Hepatocyte (in vitro differentiated cells): ENCODE measurements at regions not wholly inside any gene's neighbourhood (a gene's known extent, or its start where the extent isn't known, plus 50 kb on each side); places are given as distances from the start of the nearest gene placed in this dataset.

Source experiments
- DNase-seq: peaks from one replicate; pipeline ENCODE4 v3.0.0-alpha.2; 2016; ENCODE audit warnings: low spot score
- H2AFZ ChIP-seq: fragments of 200-600 bp; sonication (generic); 2 replicates; pipeline ENCODE4 v1.6.0; 2016; ENCODE audit warnings: antibody characterized with exemption, mild to moderate bottlenecking
- H3K27ac ChIP-seq: fragments of 200-600 bp; sonication (generic); 2 replicates; pipeline ENCODE4 v1.5.1; 2016; ENCODE audit warnings: mild to moderate bottlenecking
- H3K27me3 ChIP-seq: fragments of 200-600 bp; sonication (generic); 2 replicates; pipeline ENCODE4 v1.6.1; 2016
- H3K36me3 ChIP-seq: fragments of 200-600 bp; sonication (generic); replicated peaks from 2 replicates; pipeline ENCODE4 v1.5.1; 2016; ENCODE audit warnings: low read depth; ENCODE audit not compliant: insufficient read depth
- H3K4me1 ChIP-seq: fragments of 200-600 bp; sonication (generic); 2 replicates; pipeline ENCODE4 v1.5.1; 2016; ENCODE audit warnings: mild to moderate bottlenecking, moderate library complexity; ENCODE audit not compliant: insufficient read depth
- H3K4me2 ChIP-seq: fragments of 200-600 bp; sonication (generic); 2 replicates; pipeline ENCODE4 v1.6.0; 2016
- H3K4me3 ChIP-seq: fragments of 200-600 bp; sonication (generic); 2 replicates; pipeline ENCODE4 v1.5.1; 2016; ENCODE audit warnings: mild to moderate bottlenecking
- H3K79me2 ChIP-seq: fragments of 200-600 bp; sonication (generic); 2 replicates; pipeline ENCODE4 v1.6.0; 2017; ENCODE audit warnings: mild to moderate bottlenecking
- H3K9me2 ChIP-seq: fragments of 200-600 bp; sonication (generic); replicated peaks from 2 replicates; pipeline ENCODE4 v1.6.0; 2017; ENCODE audit warnings: mild to moderate bottlenecking; ENCODE audit not compliant: insufficient read depth
- H3K9me3 ChIP-seq: fragments of 200-600 bp; sonication (generic); 2 replicates; pipeline ENCODE4 v1.5.1; 2016; ENCODE audit warnings: low read depth, mild to moderate bottlenecking
- H4K20me1 ChIP-seq: fragments of 200-600 bp; sonication (generic); 2 replicates; pipeline ENCODE4 v1.6.0; 2016; ENCODE audit warnings: mild to moderate bottlenecking; ENCODE audit not compliant: insufficient read depth, poor library complexity, severe bottlenecking
- CTCF ChIP-seq: fragments of 200-600 bp; sonication (generic); IDR thresholded peaks from 2 replicates; pipeline ENCODE4 v1.5.1; 2016; ENCODE audit warnings: antibody characterized with exemption, mild to moderate bottlenecking; ENCODE audit not compliant: poor library complexity
- EZH2 ChIP-seq: fragments of 200-600 bp; sonication (generic); IDR thresholded peaks from 2 replicates; pipeline ENCODE4 v1.6.1; 2016; ENCODE audit warnings: antibody characterized with exemption, mild to moderate bottlenecking, borderline replicate concordance
- EZH2phosphoT487 ChIP-seq: fragments of 200-600 bp; sonication (generic); IDR thresholded peaks from one replicate; pipeline ENCODE4 v1.6.1; 2018; ENCODE audit warnings: antibody characterized with exemption, mild to moderate bottlenecking, low read depth, moderate library complexity; ENCODE audit not compliant: unreplicated experiment, severe bottlenecking
- WGBS: methylation state at CpG from one replicate; pipeline ENCODE4 v1.1.6; 2016; ENCODE audit warnings: low lambda C conversion rate; ENCODE audit errors: missing lambda C conversion rate; 5-methylcytosine and 5-hydroxymethylcytosine counted together

- Histone ChIP-seq H3K27me3 (no peaks in the 10 kb centered on the region), H3K9me2 (no peaks in the 10 kb centered on the region), H4K20me1 (no peaks in the 10 kb centered on the region), H3K9me3 (no peaks in the 10 kb centered on the region), H3K36me3 (no peaks in the 10 kb centered on the region), H3K4me2 (no peak overlapping the region), H3K4me1 (no peaks in the 10 kb centered on the region), H2AFZ (no peak overlapping the region), H3K4me3 (no peak overlapping the region), H3K79me2 (no peaks in the 10 kb centered on the region), H3K27ac (no peak overlapping the region)
- WGBS, result 77% methylated on average over 1 of the region's 1 CpG
- DNase-seq, result peak; percentile 29
- no peak for TF ChIP-seq EZH2phosphoT487
- TF ChIP-seq EZH2, result no peak
- no peak for TF ChIP-seq CTCF
These were observed 167.9 kb upstream of the GLRA1 start for GRCh38 chr5:152092580-152092979.

- H3K9me2 ChIP-seq, result no peaks in the 10 kb centered on the region
- no peaks in the 10 kb centered on the region for H3K4me1 ChIP-seq
- no peak overlapping the region for H3K27ac ChIP-seq
- WGBS, result 36% methylated on average over 2 of the region's 2 CpGs
- H3K9me3 ChIP-seq, result no peaks in the 10 kb centered on the region
- H3K4me2 ChIP-seq, result no peak overlapping the region
- no peak for DNase-seq
- no peaks in the 10 kb centered on the region for H4K20me1 ChIP-seq
- no peaks in the 10 kb centered on the region for H3K27me3 ChIP-seq
- no peaks in the 10 kb centered on the region for H3K36me3 ChIP-seq
- no peaks in the 10 kb centered on the region for H3K79me2 ChIP-seq
- TF ChIP-seq EZH2phosphoT487, result no peak
- no peak for TF ChIP-seq CTCF
- TF ChIP-seq EZH2, result no peak
- no peak overlapping the region for H2AFZ ChIP-seq
- H3K4me3 ChIP-seq, result no peak overlapping the region
These were observed 165.0 kb upstream of the GLRA1 start for GRCh38 chr5:152089644-152090043.

GRCh38 chr5:152086668-152087067, 162.0 kb upstream of the GLRA1 start:
- H4K20me1 ChIP-seq, result no peaks in the 10 kb centered on the region
- H3K27me3 ChIP-seq, result no peaks in the 10 kb centered on the region
- WGBS, result 28% methylated on average over 3 of the region's 3 CpGs
- no peak for TF ChIP-seq EZH2
- no peak for TF ChIP-seq CTCF
- no peak for TF ChIP-seq EZH2phosphoT487
- H3K4me2 ChIP-seq, result no peak overlapping the region
- H3K4me3 ChIP-seq, result no peak overlapping the region
- no peak overlapping the region for H3K27ac ChIP-seq
- H3K36me3 ChIP-seq, result no peaks in the 10 kb centered on the region
- no peaks in the 10 kb centered on the region for H3K9me2 ChIP-seq
- no peaks in the 10 kb centered on the region for H3K4me1 ChIP-seq
- DNase-seq, result no peak
- no peaks in the 10 kb centered on the region for H3K79me2 ChIP-seq
- no peaks in the 10 kb centered on the region for H3K9me3 ChIP-seq
- no peak overlapping the region for H2AFZ ChIP-seq

- no peak overlapping the region for H3K27ac ChIP-seq
- no peaks in the 10 kb centered on the region for H3K9me2 ChIP-seq
- H3K27me3 ChIP-seq, result no peaks in the 10 kb centered on the region
- no peaks in the 10 kb centered on the region for H3K79me2 ChIP-seq
- no peak for DNase-seq
- no peak for TF ChIP-seq EZH2phosphoT487
- TF ChIP-seq CTCF, result no peak
- TF ChIP-seq EZH2, result no peak
- 82% methylated on average over 4 of the region's 4 CpGs for WGBS
- no peak overlapping the region for H3K4me2 ChIP-seq
- no peaks in the 10 kb centered on the region for H3K4me1 ChIP-seq
- no peaks in the 10 kb centered on the region for H3K36me3 ChIP-seq
- H3K4me3 ChIP-seq, result no peak overlapping the region
- no peak overlapping the region for H2AFZ ChIP-seq
- H3K9me3 ChIP-seq, result no peaks in the 10 kb centered on the region
- no peaks in the 10 kb centered on the region for H4K20me1 ChIP-seq
These were observed 159.8 kb upstream of the GLRA1 start for GRCh38 chr5:152084476-152084875.
